ENCODE measurements at regions not wholly inside any gene's neighbourhood (a gene's known extent, or its start where the extent isn't known, plus 50 kb on each side); places are given as distances from the start of the nearest gene placed in this dataset.

- ATAC-seq (no peak), DNase-seq (ENCODE audit: low read depth, low spot score) (no peak)
- CTCF ChIA-PET: no interaction called here
- Histone ChIP-seq H3K79me2 (ENCODE audit: insufficient read depth, low read length) (no peaks in the 10 kb centered on the region), H3K4me2 (ENCODE audit: low read length) (no peak overlapping the region), H3K27ac (ENCODE audit: low read depth, low read length) (no peak overlapping the region), H3K4me1 (ENCODE audit: control insufficient read depth in 1 of 2, insufficient read depth in 2 of 2, low read length in 2 of 2) (no peaks in the 10 kb centered on the region), H3K9me3 (ENCODE audit: control insufficient read depth in 1 of 2, insufficient read depth in 1 of 2, low read depth in 1 of 2, low read length in 2 of 2) (no peaks in the 10 kb centered on the region), H3K36me3 (ENCODE audit: control insufficient read depth in 1 of 2, insufficient read depth in 2 of 2, low read length in 2 of 2) (no peaks in the 10 kb centered on the region), H3K9me2 (ENCODE audit: insufficient read depth) (no peaks in the 10 kb centered on the region), H3K27me3 (ENCODE audit: insufficient read depth, low read length) (peaks cover 32% of the 10 kb centered on the region), H3K4me3 (replicated peaks in 1 of 2; ENCODE audit: low read depth in 1 of 2, low read length in 2 of 2) (no peak overlapping the region), H2AFZ (ENCODE audit: low read depth, low read length, poor library complexity, severe bottlenecking) (no peak overlapping the region), H3K9ac (ENCODE audit: low read length) (no peak overlapping the region), H4K20me1 (ENCODE audit: insufficient read depth) (no peaks in the 10 kb centered on the region)
- POLR2A ChIA-PET: no interaction called here
- intact Hi-C loops (cut with micrococcal nuclease): no loop called here
- no TSS peak for BruUV-seq (replicated peaks)
- RAD21 ChIA-PET (ENCODE audit: low non-redundant PET in 1 of 2, low total read pairs in 2 of 2, uncharacterized antibody in 2 of 2, unreplicated experiment in 2 of 2): no interaction called here
- TF ChIP-seq SIN3A (IDR thresholded peaks at IDR 0.05; ENCODE audit: low read depth) (no peak), CTCF (IDR thresholded peaks at IDR 0.05 in 2 of 3, conservative IDR thresholded peaks at IDR 0.05 in 1 of 3; ENCODE audit: borderline replicate concordance in 1 of 3, insufficient read depth in 1 of 3, low read depth in 2 of 3, low read length in 2 of 3) (no peak), JUND (IDR thresholded peaks at IDR 0.05) (no peak), RAD21 (IDR thresholded peaks at IDR 0.05; ENCODE audit: low read depth) (no peak), CBX3 (IDR thresholded peaks at IDR 0.05; ENCODE audit: low read depth) (no peak), EZH2 (IDR thresholded peaks at IDR 0.05) (no peak), ZFX (IDR thresholded peaks at IDR 0.05) (no peak), REST (IDR thresholded peaks at IDR 0.05; ENCODE audit: low read depth) (no peak), EZH2phosphoT487 (IDR thresholded peaks at IDR 0.05; ENCODE audit: borderline replicate concordance) (no peak), TCF7L2 (IDR thresholded peaks at IDR 0.05; ENCODE audit: borderline replicate concordance, extremely low read depth, insufficient read depth, insufficient read length) (no peak), EGR1 (IDR thresholded peaks at IDR 0.05; ENCODE audit: low read depth) (no peak), ZNF274 (IDR thresholded peaks at IDR 0.05; ENCODE audit: low read depth, low read length) (no peak)
- TF ChIP-seq, protein P1, sequence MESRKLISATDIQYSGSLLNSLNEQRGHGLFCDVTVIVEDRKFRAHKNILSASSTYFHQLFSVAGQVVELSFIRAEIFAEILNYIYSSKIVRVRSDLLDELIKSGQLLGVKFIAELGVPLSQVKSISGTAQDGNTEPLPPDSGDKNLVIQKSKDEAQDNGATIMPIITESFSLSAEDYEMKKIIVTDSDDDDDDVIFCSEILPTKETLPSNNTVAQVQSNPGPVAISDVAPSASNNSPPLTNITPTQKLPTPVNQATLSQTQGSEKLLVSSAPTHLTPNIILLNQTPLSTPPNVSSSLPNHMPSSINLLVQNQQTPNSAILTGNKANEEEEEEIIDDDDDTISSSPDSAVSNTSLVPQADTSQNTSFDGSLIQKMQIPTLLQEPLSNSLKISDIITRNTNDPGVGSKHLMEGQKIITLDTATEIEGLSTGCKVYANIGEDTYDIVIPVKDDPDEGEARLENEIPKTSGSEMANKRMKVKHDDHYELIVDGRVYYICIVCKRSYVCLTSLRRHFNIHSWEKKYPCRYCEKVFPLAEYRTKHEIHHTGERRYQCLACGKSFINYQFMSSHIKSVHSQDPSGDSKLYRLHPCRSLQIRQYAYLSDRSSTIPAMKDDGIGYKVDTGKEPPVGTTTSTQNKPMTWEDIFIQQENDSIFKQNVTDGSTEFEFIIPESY (IDR thresholded peaks at IDR 0.05; ENCODE audit: extremely low read depth, insufficient replicate concordance, low read length): no peak
- TF ChIP-seq, protein P2, sequence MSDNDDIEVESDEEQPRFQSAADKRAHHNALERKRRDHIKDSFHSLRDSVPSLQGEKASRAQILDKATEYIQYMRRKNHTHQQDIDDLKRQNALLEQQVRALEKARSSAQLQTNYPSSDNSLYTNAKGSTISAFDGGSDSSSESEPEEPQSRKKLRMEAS (IDR thresholded peaks at IDR 0.05): no peak
These were observed 149.8 kb downstream of the RTP5 start for GRCh38 chr2:242019344-242019743.
